Lung (tissue), 11 donors: ENCODE measurements at regions not wholly inside any gene's neighbourhood (a gene's known extent, or its start where the extent isn't known, plus 50 kb on each side); places are given as distances from the start of the nearest gene placed in this dataset.
"Not testable (repeated sequence)": the region's sequence is repeated elsewhere in the genome, so short reads cannot be mapped to it uniquely, and the experiment has no call there.

ENCODE experiments used
- ATAC-seq: fragments of 200-7000 bp; cut with Tn5 transposase; one replicate; pipeline ENCODE4 v1.9.1; 2020; ENCODE audit warnings: moderate number of reproducible peaks; ENCODE audit not compliant: insufficient read depth, low FRiP score
- DNase-seq, 3 donors: peaks; one replicate each; pipeline ENCODE4 v3.0.0-alpha.2; 2013 to 2017
- H3K27ac ChIP-seq, 2 donors: one replicate each; pipeline ENCODE4 v1.5.1; 2013; ENCODE audit warnings: mild to moderate bottlenecking in 2 of 2, moderate library complexity in 2 of 2, control low read depth in 1 of 2, inconsistent platforms in 1 of 2, low read depth in 1 of 2, low read length in 1 of 2
- H3K27me3 ChIP-seq, 3 donors: one replicate each; pipeline ENCODE4 v1.5.1; 2013; ENCODE audit warnings: low read length in 2 of 3; ENCODE audit not compliant: control insufficient read depth in 3 of 3, insufficient read depth in 3 of 3
- H3K36me3 ChIP-seq, 4 donors: one replicate each; pipeline ENCODE4 v1.5.1; 2013; ENCODE audit warnings: low read length in 4 of 4, mild to moderate bottlenecking in 1 of 4, moderate library complexity in 1 of 4; ENCODE audit not compliant: control insufficient read depth in 4 of 4, insufficient read depth in 4 of 4
- H3K4me1 ChIP-seq, 5 donors: one replicate each; pipeline ENCODE4 v1.5.1; 2013; ENCODE audit warnings: low read length in 5 of 5, mild to moderate bottlenecking in 2 of 5, moderate library complexity in 1 of 5; ENCODE audit not compliant: control insufficient read depth in 5 of 5, insufficient read depth in 5 of 5
- H3K4me3 ChIP-seq: one replicate; pipeline ENCODE4 v1.5.1; 2013; ENCODE audit warnings: mild to moderate bottlenecking, control low read depth, moderate library complexity
- H3K9ac ChIP-seq, 2 donors: one replicate each; pipeline ENCODE4 v1.5.1; 2013; ENCODE audit warnings: low read length in 2 of 2, control low read depth in 1 of 2; ENCODE audit not compliant: insufficient read depth in 1 of 2
- H3K9me3 ChIP-seq, 4 donors: one replicate each; pipeline ENCODE4 v1.5.1; 2013; ENCODE audit warnings: low read length in 3 of 4, mild to moderate bottlenecking in 1 of 4, moderate library complexity in 1 of 4; ENCODE audit not compliant: control insufficient read depth in 4 of 4, insufficient read depth in 3 of 4
- WGBS, 2 donors: extraction: QIAGEN DNeasy Blood & Tissue Kit; methylation state at CpG; one replicate each; pipeline ENCODE4 v1.1.7; 2013; 5-methylcytosine and 5-hydroxymethylcytosine counted together
- TF ChIP-seq, protein P1 (sequence below): IDR thresholded peaks from 2 replicates; pipeline ENCODE4 v1.5.1; 2012; ENCODE audit warnings: mild to moderate bottlenecking; ENCODE audit errors: control extremely low read depth, extremely low read depth
- donor health status: control.
- donor health status: control.
- donor health status: Bipolar disorder and iron deficiency.
- donor health status: healthy.
- donor health status: DM: yes; HTN: yes; CAD: no.

DNA sequence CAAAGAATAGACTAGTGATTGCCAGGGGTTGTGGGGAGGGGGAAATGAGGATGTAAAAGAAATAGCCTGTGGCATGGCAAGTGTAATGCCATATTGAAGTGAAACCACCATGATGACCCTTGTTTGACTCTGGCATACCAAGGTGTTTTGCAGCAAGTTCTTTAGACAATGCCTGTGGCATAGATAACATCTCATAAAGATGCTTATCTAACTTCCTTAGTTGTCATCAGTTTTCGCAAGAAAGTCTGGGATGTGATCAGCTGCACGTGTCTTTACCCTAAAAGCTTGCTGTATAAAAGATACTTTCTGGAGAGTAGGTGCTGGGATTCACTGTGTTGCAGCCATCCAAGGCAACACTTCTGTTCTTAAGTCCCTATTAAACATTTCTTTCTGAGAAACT is 176.1 kb upstream of the MAGEB16 start:
- 53 to 57% methylated on average over 2 of the region's 2 CpGs for WGBS, 2 donors
- Histone ChIP-seq H3K27ac (no peak overlapping the region), H3K4me3 (no peak overlapping the region), H3K9me3 (peaks cover 0 to 5% (median 2%) of the 10 kb centered on the region in 4 donors), H3K9ac (no peak overlapping the region), H3K4me1 (no peaks in the 10 kb centered on the region), H3K36me3 (no peaks in the 10 kb centered on the region), H3K27me3 (peaks cover 0 to 2% (median 0%) of the 10 kb centered on the region in 3 donors)
- DNase-seq (no peak), ATAC-seq (no peak)
- TF ChIP-seq, protein P1, sequence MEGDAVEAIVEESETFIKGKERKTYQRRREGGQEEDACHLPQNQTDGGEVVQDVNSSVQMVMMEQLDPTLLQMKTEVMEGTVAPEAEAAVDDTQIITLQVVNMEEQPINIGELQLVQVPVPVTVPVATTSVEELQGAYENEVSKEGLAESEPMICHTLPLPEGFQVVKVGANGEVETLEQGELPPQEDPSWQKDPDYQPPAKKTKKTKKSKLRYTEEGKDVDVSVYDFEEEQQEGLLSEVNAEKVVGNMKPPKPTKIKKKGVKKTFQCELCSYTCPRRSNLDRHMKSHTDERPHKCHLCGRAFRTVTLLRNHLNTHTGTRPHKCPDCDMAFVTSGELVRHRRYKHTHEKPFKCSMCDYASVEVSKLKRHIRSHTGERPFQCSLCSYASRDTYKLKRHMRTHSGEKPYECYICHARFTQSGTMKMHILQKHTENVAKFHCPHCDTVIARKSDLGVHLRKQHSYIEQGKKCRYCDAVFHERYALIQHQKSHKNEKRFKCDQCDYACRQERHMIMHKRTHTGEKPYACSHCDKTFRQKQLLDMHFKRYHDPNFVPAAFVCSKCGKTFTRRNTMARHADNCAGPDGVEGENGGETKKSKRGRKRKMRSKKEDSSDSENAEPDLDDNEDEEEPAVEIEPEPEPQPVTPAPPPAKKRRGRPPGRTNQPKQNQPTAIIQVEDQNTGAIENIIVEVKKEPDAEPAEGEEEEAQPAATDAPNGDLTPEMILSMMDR = no peak

DNA sequence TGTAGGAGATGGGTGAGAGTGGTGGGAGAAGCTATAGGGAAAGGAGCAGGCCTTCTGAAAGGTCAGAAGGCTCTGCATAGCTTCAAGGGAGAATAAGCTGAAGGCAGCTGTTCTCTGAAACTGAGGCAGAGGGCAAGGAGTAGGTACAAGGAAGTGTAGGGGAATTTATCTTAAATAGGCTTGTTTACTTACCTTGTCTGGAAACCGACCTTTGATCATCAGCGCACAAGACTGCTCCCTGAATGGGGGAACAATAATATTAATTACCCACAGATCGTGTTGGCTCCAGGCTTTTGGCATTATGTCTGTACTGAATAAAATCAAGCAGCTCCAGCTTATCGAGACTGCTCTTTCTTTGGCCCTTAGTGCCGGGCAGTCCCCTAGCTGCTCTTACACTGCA is 175.5 kb upstream of the MAGEB16 start:
- ATAC-seq = no peak
- Histone ChIP-seq H3K9me3 (peaks cover 0 to 5% (median 2%) of the 10 kb centered on the region in 4 donors), H3K4me3 (no peak overlapping the region), H3K36me3 (no peaks in the 10 kb centered on the region), H3K4me1 (no peaks in the 10 kb centered on the region), H3K27me3 (no peaks in the 10 kb centered on the region), H3K9ac (no peak overlapping the region), H3K27ac (no peak overlapping the region)
- TF ChIP-seq, protein P1 = no peak
- DNase-seq = no peak
- WGBS, 2 donors = 85 to 95% methylated on average over 5 of the region's 5 CpGs

DNA sequence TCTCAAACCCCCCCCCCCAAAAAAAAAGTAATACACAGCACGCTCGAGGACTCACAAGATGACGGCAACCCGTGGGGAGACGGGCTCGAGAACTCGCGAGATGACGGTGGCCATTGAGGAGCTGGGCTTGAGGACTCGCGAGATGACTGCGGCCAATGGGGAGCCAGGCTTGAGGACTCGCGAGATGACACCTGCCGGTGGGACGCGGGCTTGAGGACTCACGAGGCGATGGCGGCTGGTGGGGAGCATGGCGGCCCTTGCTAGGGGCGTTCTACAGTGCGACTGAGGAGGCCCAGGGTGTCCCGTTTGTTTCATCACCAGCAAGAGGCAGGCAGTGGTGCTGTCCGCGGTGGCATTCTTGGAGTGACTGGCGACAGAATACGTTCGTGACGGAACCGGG is 172.4 kb upstream of the MAGEB16 start:
- DNase-seq (no peak), ATAC-seq (no peak)
- no peaks in the 10 kb centered on the region for H3K4me1 ChIP-seq
- H3K36me3 ChIP-seq = no peaks in the 10 kb centered on the region
- H3K9ac ChIP-seq = no peak overlapping the region
- no peaks in the 10 kb centered on the region for H3K27me3 ChIP-seq
- H3K27ac ChIP-seq = no peak overlapping the region
- peaks cover 0 to 5% (median 2%) of the 10 kb centered on the region in 4 donors for H3K9me3 ChIP-seq
- TF ChIP-seq, protein P1 = no peak
- 93 to 97% methylated on average over 27 to 31 of the region's 31 CpGs for WGBS, 2 donors
- H3K4me3 ChIP-seq = no peak overlapping the region

DNA sequence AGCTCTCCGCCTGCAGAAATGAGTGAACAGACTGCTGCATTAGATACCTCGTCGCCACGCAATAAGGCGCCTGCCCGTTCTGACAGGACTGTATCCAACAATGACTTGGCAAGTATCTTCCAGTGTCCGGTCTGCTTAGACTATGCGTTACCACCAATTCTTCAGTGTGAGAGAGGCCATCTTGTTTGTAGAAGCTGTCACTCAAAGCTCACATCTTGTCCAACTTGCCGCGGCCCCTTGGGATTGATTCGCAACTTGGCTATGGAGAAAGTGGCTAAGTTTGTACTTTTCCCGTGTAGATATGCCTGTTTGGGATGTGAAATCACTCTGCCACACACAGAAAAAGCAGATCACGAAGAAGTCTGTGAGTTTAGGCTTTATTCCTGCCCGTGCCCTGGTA is 172.0 kb upstream of the MAGEB16 start:
- Histone ChIP-seq H3K27me3 (no peaks in the 10 kb centered on the region), H3K27ac (no peak overlapping the region), H3K9me3 (peaks cover 0 to 5% (median 2%) of the 10 kb centered on the region in 4 donors), H3K36me3 (no peaks in the 10 kb centered on the region), H3K9ac (no peak overlapping the region), H3K4me1 (no peaks in the 10 kb centered on the region), H3K4me3 (no peak overlapping the region)
- no peak for DNase-seq
- ATAC-seq = no peak
- TF ChIP-seq, protein P1 = no peak
- WGBS, 2 donors = 90 to 93% methylated on average over 12 to 14 of the region's 14 CpGs

DNA sequence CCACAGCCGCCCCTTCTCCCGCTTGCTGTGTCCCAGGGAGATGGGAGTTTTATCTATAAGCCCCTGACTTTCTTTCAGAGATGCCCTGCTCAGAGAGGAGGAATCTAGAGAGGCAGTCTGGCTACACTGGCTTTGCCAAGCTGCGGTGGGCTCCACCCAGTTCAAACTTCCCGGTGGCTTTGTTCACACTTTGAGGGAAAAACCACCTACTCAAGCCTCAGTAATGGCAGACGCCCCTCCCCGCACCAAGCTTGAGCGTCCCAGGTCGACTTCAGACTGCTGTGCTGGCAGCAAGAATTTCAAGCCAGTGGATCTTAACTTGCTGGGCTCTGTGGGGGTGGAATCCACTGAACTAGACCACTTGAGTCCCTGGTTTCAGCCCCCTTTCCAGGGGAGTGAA is 162.2 kb upstream of the MAGEB16 start:
- H3K9ac ChIP-seq, H3K9me3 ChIP-seq, ATAC-seq, H3K36me3 ChIP-seq, DNase-seq, H3K27me3 ChIP-seq, H3K4me1 ChIP-seq, H3K27ac ChIP-seq, H3K4me3 ChIP-seq: not testable (repeated sequence)
- 76 to 79% methylated on average over 7 to 8 of the region's 8 CpGs for WGBS, 2 donors
